HG02571 (cell line): ENCODE measurements at regions not wholly inside any gene's neighbourhood (a gene's known extent, or its start where the extent isn't known, plus 50 kb on each side); places are given as distances from the start of the nearest gene placed in this dataset.

Experiments used
- ATAC-seq: cut with Tn5 transposase; IDR thresholded peaks from one replicate; pipeline ENCODE4 v1.9.1; 2021; ENCODE audit warnings: mild to moderate bottlenecking, moderate library complexity; ENCODE audit not compliant: unreplicated experiment

- ATAC-seq = no peak
These were observed 286.1 kb downstream of the SEC14L1 start for GRCh38 chr17:77426676-77427386.

GRCh38 chr17:77427391-77427991 is 286.7 kb downstream of the SEC14L1 start:
- no peak for ATAC-seq

- no peak for ATAC-seq
These were observed 287.4 kb downstream of the SEC14L1 start for GRCh38 chr17:77428020-77428748.

- ATAC-seq = no peak
These were observed 288.1 kb downstream of the SEC14L1 start for GRCh38 chr17:77428749-77429368.

- no peak for ATAC-seq
These were observed 288.7 kb downstream of the SEC14L1 start for GRCh38 chr17:77429369-77429968.

- no peak for ATAC-seq
These were observed 289.4 kb downstream of the SEC14L1 start for GRCh38 chr17:77429969-77430752.

- ATAC-seq = no peak
These were observed 291.4 kb downstream of the SEC14L1 start for GRCh38 chr17:77432034-77432661.

GRCh38 chr17:77432742-77433141 is 292.0 kb downstream of the SEC14L1 start:
- ATAC-seq = no peak

- ATAC-seq = no peak
These were observed 292.8 kb downstream of the SEC14L1 start for GRCh38 chr17:77433385-77434135.

GRCh38 chr17:77434136-77435114 is 293.7 kb downstream of the SEC14L1 start:
- no peak for ATAC-seq

- ATAC-seq = no peak
These were observed 294.7 kb downstream of the SEC14L1 start for GRCh38 chr17:77435272-77436057.

GRCh38 chr17:77436058-77436442 is 295.3 kb downstream of the SEC14L1 start:
- no peak for ATAC-seq

GRCh38 chr17:77436481-77436880 is 295.7 kb downstream of the SEC14L1 start:
- no peak for ATAC-seq

- no peak for ATAC-seq
These were observed 296.2 kb downstream of the SEC14L1 start for GRCh38 chr17:77437017-77437416.

GRCh38 chr17:77437747-77438146 is 297.0 kb downstream of the SEC14L1 start:
- ATAC-seq = no peak

GRCh38 chr17:77438241-77439188 is 297.7 kb downstream of the SEC14L1 start:
- no peak for ATAC-seq
